HG02885 (cell line): ENCODE measurements at regions not wholly inside any gene's neighbourhood (a gene's known extent, or its start where the extent isn't known, plus 50 kb on each side); places are given as distances from the start of the nearest gene placed in this dataset.
A peak's percentile ranks its signal among the peaks of the same experiment; 100 is the strongest.

Source experiments
- ATAC-seq: cut with Tn5 transposase; IDR thresholded peaks from one replicate; pipeline ENCODE4 v1.9.1; 2021; ENCODE audit warnings: mild to moderate bottlenecking; ENCODE audit not compliant: unreplicated experiment, poor library complexity

DNA sequence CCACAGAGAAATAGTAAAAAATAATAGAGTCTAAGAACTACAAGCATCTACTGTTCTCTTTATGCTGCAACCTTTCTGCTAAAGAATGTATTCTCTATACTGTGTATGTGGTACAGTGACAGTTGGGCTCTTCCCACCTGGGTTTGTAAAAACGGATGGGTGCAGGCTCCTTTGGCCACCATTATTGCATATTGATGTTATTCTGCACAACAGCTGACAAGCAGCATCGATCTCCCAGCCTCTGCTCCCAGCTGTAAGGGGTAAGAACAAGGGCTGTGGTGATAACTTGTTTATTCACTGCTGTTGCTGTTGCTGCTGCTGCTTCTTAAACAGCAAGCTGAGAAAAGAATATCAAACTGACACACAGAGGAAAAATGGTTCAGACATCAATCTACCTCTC, 56.1 kb downstream of the KCNRG start:
- ATAC-seq, result no peak

DNA sequence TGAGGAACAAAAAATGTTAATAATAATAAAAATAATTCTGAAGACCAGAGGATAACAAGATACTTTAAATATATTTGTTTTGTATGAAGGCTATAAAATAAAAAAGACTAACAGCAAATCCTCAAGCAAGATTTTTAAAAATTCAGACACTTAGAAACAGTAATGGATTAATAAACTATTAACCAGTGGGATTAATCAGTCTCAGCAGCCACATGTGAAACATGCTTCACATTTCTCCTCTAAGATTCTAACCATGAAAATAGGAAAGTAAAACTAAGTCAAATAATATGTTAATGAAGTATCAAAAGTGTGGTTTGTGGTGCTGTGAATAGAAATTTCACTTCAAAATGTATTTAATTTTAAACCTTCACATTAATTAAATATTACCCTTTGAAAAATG, 57.4 kb downstream of the KCNRG start:
- no peak for ATAC-seq

GRCh38 chr13:50073340-50073739, 58.1 kb downstream of the KCNRG start:
- ATAC-seq, result no peak

GRCh38 chr13:50074843-50075242, 59.6 kb downstream of the KCNRG start:
- peak; percentile 78 for ATAC-seq

- ATAC-seq, result no peak
These were observed 60.4 kb downstream of the KCNRG start for GRCh38 chr13:50075619-50076097.

GRCh38 chr13:50077431-50077830, 62.2 kb downstream of the KCNRG start:
- no peak for ATAC-seq

- no peak for ATAC-seq
These were observed 63.1 kb downstream of the KCNRG start for GRCh38 chr13:50078231-50078894.

DNA sequence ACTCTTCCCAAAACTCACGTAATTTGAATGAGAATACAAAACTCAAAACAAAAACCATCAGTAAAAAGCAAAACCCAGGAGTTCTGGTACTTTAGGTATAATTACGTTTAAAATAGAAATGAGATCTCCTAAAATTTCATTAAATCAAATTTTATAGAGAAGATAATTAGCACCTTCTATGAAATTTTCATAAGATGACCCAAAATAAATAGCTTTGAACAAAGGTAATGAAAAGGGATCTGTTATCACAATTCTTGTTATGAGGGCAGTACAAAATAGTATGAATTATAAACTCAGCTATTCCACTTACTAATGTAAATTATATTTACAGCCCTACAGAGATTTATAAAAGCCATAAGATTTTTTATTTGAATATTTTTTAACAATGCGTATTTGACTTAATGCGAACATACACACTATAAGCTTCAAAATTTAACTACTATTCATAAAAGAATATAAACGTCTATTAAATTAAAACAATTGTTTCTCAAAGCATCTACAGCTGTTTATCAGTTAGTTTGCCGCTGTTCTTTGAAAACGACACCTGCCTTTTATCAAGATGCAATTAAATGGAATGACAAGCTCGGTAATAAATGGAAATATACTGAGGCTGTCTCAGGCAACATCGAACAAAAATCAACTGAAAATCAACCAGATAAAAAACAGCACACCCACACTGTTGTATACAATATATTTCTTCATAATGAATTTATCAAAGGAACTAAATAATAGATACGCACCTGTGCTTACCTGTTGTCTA, 63.8 kb downstream of the KCNRG start:
- no peak for ATAC-seq

- no peak for ATAC-seq
These were observed 64.5 kb downstream of the KCNRG start for GRCh38 chr13:50079655-50080202.

- no peak for ATAC-seq
These were observed 65.1 kb downstream of the KCNRG start for GRCh38 chr13:50080203-50080910.

DNA sequence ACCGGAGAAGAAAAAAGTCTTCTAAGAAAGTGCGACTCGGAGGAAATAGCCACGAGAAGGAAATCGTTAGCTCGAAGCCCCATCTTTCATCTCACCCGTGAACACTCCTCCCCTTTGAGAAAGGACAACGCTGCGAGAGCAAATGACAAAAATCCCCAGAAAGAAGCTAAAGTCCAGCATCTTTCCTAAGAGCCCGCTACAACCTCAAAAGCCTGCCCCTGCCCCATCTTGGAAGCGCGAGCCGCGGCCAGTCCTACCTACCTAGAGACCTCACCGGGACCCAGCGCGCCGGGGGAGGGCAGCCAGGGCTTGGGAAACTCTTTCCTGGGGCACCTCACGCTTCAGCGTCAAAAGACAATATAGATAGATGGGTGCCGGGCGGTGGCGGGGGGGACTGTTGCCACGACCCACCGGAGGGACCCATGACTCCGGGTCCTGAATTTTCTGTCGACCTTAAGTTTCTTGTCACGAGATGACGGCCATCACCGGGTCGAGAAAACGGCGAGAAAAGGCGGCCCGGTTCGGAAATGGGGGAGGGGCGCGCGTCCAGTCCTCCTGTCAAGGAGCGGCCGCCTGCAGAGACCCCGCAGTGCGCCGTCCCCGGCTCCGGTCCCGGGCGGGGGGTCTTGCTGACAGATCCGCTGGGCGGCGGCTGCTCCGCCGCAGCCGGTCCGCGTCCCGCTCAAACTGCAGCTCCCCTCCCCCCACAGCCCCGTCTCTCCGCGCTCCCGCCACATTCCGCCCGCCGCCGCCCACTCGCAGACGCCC, 65.9 kb downstream of the KCNRG start:
- peak; percentile 5 for ATAC-seq

- peak; percentile 74 for ATAC-seq
These were observed 66.6 kb downstream of the KCNRG start for GRCh38 chr13:50081679-50082425.

- ATAC-seq, result peak; percentile 64
These were observed 67.4 kb downstream of the KCNRG start for GRCh38 chr13:50082426-50083281.

- ATAC-seq, result no peak
These were observed 69.8 kb downstream of the KCNRG start for GRCh38 chr13:50085063-50085462.

- no peak for ATAC-seq
These were observed 74.4 kb downstream of the KCNRG start for GRCh38 chr13:50089633-50090032.

- no peak for ATAC-seq
These were observed 75.0 kb downstream of the KCNRG start for GRCh38 chr13:50090211-50090610.

DNA sequence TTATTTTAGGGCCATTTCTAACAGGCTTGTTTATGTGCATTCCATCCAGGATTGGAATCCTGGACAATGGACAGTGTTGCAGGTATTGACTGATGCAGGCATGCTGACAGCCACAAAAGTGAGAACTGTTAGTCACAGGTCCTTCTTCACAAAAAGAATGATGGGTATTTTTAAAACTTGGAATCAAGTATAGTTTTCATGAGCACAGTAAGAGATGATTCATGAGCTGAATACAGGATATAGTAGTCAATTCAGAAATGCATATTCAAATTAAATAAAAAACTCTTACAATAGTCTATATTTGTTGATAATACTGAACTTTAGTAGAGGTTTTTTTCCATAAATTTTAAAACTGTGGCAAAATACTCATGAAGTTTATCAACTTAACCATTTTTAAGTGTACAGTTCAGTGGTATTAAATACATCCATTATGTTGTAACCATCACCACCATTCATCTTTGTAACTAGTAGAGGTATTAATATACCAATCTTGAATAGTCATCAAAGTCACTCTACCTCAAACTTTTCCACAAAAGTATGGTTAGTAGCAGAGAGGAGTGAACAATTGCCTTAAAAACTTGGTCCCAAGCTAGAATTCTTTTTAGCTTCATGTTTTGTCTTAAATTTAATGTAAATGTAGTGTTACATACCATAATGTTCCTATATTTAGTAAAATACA, 79.5 kb downstream of the KCNRG start:
- no peak for ATAC-seq

GRCh38 chr13:50098693-50099092, 83.4 kb downstream of the KCNRG start:
- no peak for ATAC-seq
